OCI-LY7 (cell line): ENCODE measurements at regions not wholly inside any gene's neighbourhood (a gene's known extent, or its start where the extent isn't known, plus 50 kb on each side); places are given as distances from the start of the nearest gene placed in this dataset.

Source experiments
- BruUV-seq: library from RNA; stranded (reverse); fragments of 400-500 nt; replicated peaks from 2 replicates; lab custom pipeline; 2021; lab: Mats Ljungman, UMichigan
- CTCF ChIA-PET: fragments of 300-600 bp; sonication (Branson Sonifier 250); formaldehyde crosslinking; loops from one replicate; lab custom pipeline; 2022; ENCODE audit warnings: antibody characterized with exemption; ENCODE audit not compliant: unreplicated experiment; lab: Charles Lee
- POLR2A ChIA-PET: fragments of 300-600 bp; sonication (Branson Sonifier 250); formaldehyde crosslinking; loops from one replicate; lab custom pipeline; 2022; ENCODE audit warnings: antibody characterized with exemption; lab: Charles Lee
- DNase-seq: peaks from one replicate; pipeline ENCODE4 v3.0.0-alpha.2; 2015; ENCODE audit warnings: low spot score
- H2AFZ ChIP-seq: fragments of 200-600 bp; sonication (generic), shearing (Covaris generic); 2 replicates; pipeline ENCODE4 v1.6.1; 2014; ENCODE audit warnings: mild to moderate bottlenecking, antibody characterized with exemption, low read length, moderate library complexity
- H3K27ac ChIP-seq: fragments of 200-600 bp; sonication (generic); 2 replicates; pipeline ENCODE4 v1.5.1; 2014; ENCODE audit warnings: mixed run types, low read depth, mild to moderate bottlenecking, moderate library complexity, low read length, inconsistent platforms; ENCODE audit not compliant: poor library complexity, severe bottlenecking
- H3K36me3 ChIP-seq: fragments of 200-600 bp; sonication (generic); 2 replicates; pipeline ENCODE4 v1.6.1; 2014; ENCODE audit warnings: mild to moderate bottlenecking, antibody characterized with exemption, low read length, moderate library complexity, mixed read lengths; ENCODE audit not compliant: insufficient read depth
- H3K4me1 ChIP-seq: fragments of 200-600 bp; sonication (generic); 2 replicates; pipeline ENCODE4 v1.5.1; 2014; ENCODE audit warnings: mild to moderate bottlenecking, low read length; ENCODE audit not compliant: insufficient read depth, poor library complexity, severe bottlenecking
- H3K4me2 ChIP-seq: fragments of 200-600 bp; sonication (generic); 2 replicates; pipeline ENCODE4 v1.6.1; 2014; ENCODE audit warnings: mild to moderate bottlenecking, low read length
- H3K4me3 ChIP-seq: fragments of 200-600 bp; sonication (generic); 2 replicates; pipeline ENCODE4 v1.5.1; 2014; ENCODE audit warnings: mild to moderate bottlenecking, low read depth, low read length; ENCODE audit not compliant: poor library complexity, severe bottlenecking
- H3K79me2 ChIP-seq: fragments of 200-600 bp; sonication (generic); 2 replicates; pipeline ENCODE4 v1.6.1; 2016; ENCODE audit warnings: low read depth, mild to moderate bottlenecking, low read length, moderate library complexity, mixed read lengths; ENCODE audit not compliant: insufficient read depth
- H3K9me2 ChIP-seq: fragments of 200-600 bp; sonication (generic); 2 replicates; pipeline ENCODE4 v1.6.1; 2016; ENCODE audit warnings: mild to moderate bottlenecking, low read length, mixed read lengths; ENCODE audit not compliant: insufficient read depth
- H3K9me3 ChIP-seq: fragments of 200-600 bp; sonication (generic); 2 replicates; pipeline ENCODE4 v1.6.1; 2014; ENCODE audit warnings: mild to moderate bottlenecking, mixed run types, low read length, mixed read lengths
- H4K20me1 ChIP-seq: fragments of 200-600 bp; sonication (generic); 2 replicates; pipeline ENCODE4 v1.6.1; 2014; ENCODE audit warnings: mild to moderate bottlenecking, antibody characterized with exemption, low read length, moderate library complexity, mixed read lengths; ENCODE audit not compliant: insufficient read depth
- EZH2phosphoT487 ChIP-seq: fragments of 200-600 bp; sonication (generic); IDR thresholded peaks from 2 replicates; pipeline ENCODE4 v1.6.1; 2018; ENCODE audit warnings: low read depth, borderline replicate concordance, mild to moderate bottlenecking, mixed run types, antibody characterized with exemption, low read length, moderate library complexity, mixed read lengths
- intact Hi-C: fragments of 100-400 bp; cut with micrococcal nuclease; formaldehyde crosslinking; loops from one replicate; pipeline ENCODE4 v1.10.0; 2022; ENCODE audit not compliant: unreplicated experiment
- TF ChIP-seq, protein P1 (sequence below): fragments of 200-600 bp; sonication (generic); conservative IDR thresholded peaks from 2 replicates; pipeline ENCODE4 v1.5.1; 2014; ENCODE audit warnings: mild to moderate bottlenecking, antibody characterized with exemption, low read length, moderate library complexity, mixed read lengths

DNA sequence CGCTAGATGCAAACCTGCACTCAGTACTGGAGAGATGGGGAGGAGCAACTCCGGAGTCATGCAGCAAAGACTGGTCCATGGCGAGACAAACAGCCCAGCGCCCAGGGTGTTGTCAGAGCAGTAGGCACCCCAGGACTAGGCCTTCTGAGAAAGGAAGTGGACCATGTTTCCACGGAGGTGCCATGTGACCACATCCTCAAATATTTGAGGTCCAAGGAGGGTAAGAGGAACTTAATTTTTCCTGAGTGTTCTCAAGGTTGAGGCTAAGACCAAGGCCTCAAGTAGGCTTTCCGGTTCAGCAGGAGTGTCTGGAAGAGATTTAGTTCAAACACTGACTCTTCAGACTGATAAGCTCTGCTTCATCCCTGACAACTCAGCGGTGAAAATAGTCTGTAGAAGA is 186.2 kb downstream of the RHOU start:
- no peaks in the 10 kb centered on the region for H3K4me1 ChIP-seq
- TF ChIP-seq, protein P1, sequence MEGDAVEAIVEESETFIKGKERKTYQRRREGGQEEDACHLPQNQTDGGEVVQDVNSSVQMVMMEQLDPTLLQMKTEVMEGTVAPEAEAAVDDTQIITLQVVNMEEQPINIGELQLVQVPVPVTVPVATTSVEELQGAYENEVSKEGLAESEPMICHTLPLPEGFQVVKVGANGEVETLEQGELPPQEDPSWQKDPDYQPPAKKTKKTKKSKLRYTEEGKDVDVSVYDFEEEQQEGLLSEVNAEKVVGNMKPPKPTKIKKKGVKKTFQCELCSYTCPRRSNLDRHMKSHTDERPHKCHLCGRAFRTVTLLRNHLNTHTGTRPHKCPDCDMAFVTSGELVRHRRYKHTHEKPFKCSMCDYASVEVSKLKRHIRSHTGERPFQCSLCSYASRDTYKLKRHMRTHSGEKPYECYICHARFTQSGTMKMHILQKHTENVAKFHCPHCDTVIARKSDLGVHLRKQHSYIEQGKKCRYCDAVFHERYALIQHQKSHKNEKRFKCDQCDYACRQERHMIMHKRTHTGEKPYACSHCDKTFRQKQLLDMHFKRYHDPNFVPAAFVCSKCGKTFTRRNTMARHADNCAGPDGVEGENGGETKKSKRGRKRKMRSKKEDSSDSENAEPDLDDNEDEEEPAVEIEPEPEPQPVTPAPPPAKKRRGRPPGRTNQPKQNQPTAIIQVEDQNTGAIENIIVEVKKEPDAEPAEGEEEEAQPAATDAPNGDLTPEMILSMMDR, result no peak
- TF ChIP-seq EZH2phosphoT487, result no peak
- H3K36me3 ChIP-seq, result no peaks in the 10 kb centered on the region
- H3K27ac ChIP-seq, result no peak overlapping the region
- no peaks in the 10 kb centered on the region for H3K9me3 ChIP-seq
- no peaks in the 10 kb centered on the region for H3K9me2 ChIP-seq
- no peaks in the 10 kb centered on the region for H3K79me2 ChIP-seq
- ChIA-PET CTCF (no interaction called here), POLR2A (interaction anchor here (0.6 kb wide), 2 partner anchors 12 to 279 kb away, joined by 3 to 4 read pairs; no protein-coding TSS in a partner anchor)
- H3K4me2 ChIP-seq, result no peak overlapping the region
- no TSS peak for BruUV-seq
- DNase-seq, result no peak
- intact Hi-C loops, result no loop called here
- H4K20me1 ChIP-seq, result no peaks in the 10 kb centered on the region
- H2AFZ ChIP-seq, result no peak overlapping the region
- H3K4me3 ChIP-seq, result no peak overlapping the region

DNA sequence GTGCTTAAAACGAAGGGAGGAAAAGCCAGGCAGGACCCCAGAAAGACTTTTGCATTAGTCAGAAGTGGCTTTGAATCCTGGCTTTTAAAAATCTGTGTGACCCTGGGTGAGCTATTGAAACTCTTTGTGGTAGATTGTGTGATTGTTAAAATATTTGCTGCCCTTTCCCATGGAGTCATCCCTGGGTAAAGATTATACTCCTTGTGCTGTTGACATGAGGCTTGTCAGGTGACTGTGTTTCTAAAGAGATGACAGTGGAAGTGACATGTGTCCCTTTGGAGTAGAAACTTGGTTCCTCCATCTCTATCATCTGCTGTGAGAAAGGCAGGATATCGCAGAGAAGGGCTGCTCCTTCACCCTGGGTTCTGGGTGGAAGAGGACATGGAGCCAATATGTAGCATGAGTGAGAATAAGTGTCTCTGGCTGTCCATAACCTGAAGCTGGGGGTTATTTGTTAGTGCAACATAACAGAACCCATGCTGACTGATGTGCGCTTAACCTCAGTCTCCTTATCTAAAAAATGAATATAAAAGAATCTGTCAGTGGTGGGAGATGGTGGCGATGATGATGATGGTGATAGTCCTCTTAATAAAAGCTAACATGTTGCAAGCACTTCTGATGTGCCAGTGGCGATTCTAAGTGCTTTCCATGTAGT is 187.6 kb downstream of the RHOU start:
- intact Hi-C loops, result no loop called here
- CTCF ChIA-PET, result no interaction called here

More for the DNA sequence above, 187.6 kb downstream of the RHOU start:
- no peaks in the 10 kb centered on the region for H4K20me1 ChIP-seq
- BruUV-seq, result no TSS peak
- POLR2A ChIA-PET, result no interaction called here
- DNase-seq, result no peak
- no peaks in the 10 kb centered on the region for H3K36me3 ChIP-seq
- H3K27ac ChIP-seq, result no peak overlapping the region
- no peak overlapping the region for H3K4me3 ChIP-seq
- TF ChIP-seq, protein P1, result no peak
- no peak for TF ChIP-seq EZH2phosphoT487
- no peak overlapping the region for H2AFZ ChIP-seq
- no peaks in the 10 kb centered on the region for H3K4me1 ChIP-seq
- no peaks in the 10 kb centered on the region for H3K9me3 ChIP-seq
- H3K4me2 ChIP-seq, result no peak overlapping the region
- no peaks in the 10 kb centered on the region for H3K79me2 ChIP-seq
- H3K9me2 ChIP-seq, result no peaks in the 10 kb centered on the region
